GM18505 (cell line): ENCODE measurements at regions not wholly inside any gene's neighbourhood (a gene's known extent, or its start where the extent isn't known, plus 50 kb on each side); places are given as distances from the start of the nearest gene placed in this dataset.
A peak's percentile ranks its signal among the peaks of the same experiment; 100 is the strongest.

Experiments used
- ATAC-seq: cut with Tn5 transposase; IDR thresholded peaks from one replicate; pipeline ENCODE4 v1.9.1; 2021; ENCODE audit not compliant: unreplicated experiment
- POLR2A ChIP-seq: IDR thresholded peaks from 4 replicates; pipeline ENCODE4 v1.6.1; 2011; ENCODE audit warnings: borderline replicate concordance; ENCODE audit not compliant: insufficient read depth, insufficient read length; ENCODE audit errors: extremely low read depth

GRCh38 chr6:11350294-11350693 is 117.8 kb upstream of the NEDD9 start:
- TF ChIP-seq POLR2A = no peak
- no peak for ATAC-seq

DNA sequence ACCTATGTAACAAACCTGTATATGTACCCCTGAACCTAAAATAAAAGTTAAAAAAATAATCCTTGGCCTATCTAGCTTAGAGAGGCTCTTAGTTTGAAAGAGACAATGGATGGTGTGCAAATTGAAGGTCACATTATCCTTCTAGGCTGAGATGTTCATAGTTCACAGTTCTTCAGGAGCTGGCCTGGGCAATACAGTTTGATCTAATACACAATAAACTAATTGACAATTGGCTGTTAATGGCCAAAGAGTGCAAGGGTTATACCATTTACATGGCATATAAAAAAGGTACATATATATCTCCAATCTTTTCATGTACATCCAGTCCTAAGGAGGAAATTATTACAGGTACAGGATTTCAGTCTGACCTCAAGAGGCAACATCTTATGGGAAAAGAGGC is 117.4 kb upstream of the NEDD9 start:
- no peak for ATAC-seq
- TF ChIP-seq POLR2A = no peak

DNA sequence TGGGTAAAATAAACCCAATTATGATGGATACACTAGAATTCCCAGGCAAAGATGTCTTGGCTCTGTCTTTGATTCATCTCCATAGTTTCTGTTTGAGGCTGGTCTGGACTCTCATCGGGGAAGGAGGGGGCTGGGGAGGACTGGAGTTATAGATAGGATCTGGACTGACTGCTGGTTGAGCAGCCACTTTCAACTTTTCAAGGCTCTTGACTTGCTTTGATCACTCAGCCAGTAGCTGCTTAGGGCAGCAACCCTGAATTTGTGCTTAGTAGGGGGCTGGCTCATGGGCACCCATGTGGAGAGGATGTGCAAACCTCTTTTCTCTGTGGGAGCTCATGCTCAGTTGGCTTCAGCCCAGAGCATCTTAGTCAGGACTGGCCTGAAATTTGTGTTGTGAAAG is 114.0 kb upstream of the NEDD9 start:
- peak; percentile 78 for ATAC-seq
- TF ChIP-seq POLR2A = no peak

DNA sequence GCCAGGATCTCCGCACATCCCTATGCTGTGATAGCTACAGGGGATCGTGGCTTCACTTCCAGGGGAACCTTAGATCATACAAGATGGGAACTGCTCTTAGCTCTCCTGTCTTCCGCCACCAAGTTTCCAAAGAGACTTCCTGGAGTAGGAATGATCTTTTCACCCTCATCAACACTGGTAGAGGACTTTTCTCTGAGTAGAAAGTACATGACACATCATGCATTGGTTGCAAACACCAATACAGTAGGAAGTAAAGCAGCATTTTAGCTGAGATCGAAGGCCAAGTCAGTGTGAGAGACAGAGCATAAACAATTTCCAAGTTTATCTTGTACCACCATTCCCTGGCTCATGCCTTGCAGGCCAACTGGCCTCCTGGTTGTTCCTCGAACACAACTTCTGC is 113.1 kb upstream of the NEDD9 start:
- peak; percentile 41 for TF ChIP-seq POLR2A
- ATAC-seq = no peak

- TF ChIP-seq POLR2A = no peak
- ATAC-seq = no peak
Observed at GRCh38 chr6:11343963-11344723, 111.7 kb upstream of the NEDD9 start.

- no peak for ATAC-seq
- TF ChIP-seq POLR2A = no peak
Observed at GRCh38 chr6:11341867-11342266, 109.4 kb upstream of the NEDD9 start.

DNA sequence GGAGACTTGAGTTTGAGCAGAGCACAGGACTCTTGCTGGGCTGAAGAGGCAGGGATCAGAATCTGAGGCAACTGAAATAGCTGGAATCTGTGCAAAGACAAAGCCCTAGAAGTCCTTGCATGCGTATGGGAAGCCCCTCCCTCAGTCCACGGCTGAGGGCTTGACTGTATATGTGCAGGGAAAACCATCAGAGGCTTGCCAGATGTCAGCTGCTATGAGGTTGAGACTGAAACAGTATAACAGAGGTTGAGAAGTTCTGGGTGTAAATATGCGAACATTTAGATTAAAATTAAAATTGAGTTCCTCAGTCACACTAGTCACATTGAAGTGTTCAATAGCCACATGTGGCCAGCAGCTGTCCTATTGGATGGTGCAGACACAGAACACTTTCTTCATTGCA is 108.8 kb upstream of the NEDD9 start:
- ATAC-seq = no peak
- TF ChIP-seq POLR2A = no peak

- no peak for ATAC-seq
- TF ChIP-seq POLR2A = no peak
Observed at GRCh38 chr6:11339380-11339779, 106.9 kb upstream of the NEDD9 start.

DNA sequence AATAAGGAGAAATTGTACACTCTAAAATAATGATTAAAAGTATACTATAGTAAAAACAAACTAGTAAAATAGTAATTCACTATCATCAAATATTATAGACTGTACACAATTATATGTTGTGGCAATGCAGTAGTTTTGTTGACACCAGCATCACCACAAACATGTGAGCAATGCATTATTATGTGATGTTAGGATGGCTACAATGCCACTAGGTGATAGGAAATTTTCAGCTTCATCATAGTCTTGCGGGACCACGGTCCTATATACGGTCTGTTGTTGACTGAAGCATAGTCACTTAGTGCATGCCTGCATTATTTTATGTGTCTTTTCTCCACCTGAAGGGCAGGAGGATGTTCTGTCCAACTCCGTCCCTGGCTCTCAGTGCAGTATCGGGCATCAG is 104.8 kb upstream of the NEDD9 start:
- ATAC-seq = no peak
- TF ChIP-seq POLR2A = peak; percentile 3

GRCh38 chr6:11335826-11336225 is 103.4 kb upstream of the NEDD9 start:
- ATAC-seq = no peak
- no peak for TF ChIP-seq POLR2A

DNA sequence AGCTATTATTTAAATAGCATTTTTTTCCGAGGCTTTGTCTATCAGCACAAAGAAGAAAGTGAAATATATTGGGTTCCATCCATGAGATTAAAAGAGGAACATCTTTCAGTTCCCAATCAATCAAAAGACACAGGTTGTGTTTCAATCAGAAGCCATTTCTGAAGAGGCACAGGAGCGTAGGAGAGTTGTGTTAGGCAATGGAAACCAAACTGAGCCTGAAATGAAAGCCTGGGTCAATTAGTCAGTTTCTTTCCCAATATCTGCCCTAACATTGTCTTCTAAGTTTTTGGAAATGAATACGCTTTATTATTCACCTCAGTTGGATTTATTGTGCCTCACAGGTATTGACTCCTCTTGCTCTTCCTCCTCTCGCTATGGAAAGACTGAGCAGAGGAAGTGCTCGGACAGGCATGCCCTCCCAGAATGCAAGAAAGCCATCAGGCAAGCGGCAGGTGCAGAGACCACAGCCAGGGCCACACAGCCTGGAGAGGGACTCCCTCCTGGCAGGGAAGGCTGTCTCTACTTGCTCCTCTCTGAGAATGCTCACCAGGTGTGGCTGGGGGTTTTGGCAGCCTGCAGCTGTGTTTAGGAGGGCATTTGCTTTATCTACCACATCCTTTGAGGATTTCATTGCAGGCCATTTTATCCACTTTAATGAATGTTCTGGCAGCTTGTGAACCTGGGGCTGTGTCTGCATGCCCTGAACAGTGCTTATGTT is 100.8 kb upstream of the NEDD9 start:
- no peak for TF ChIP-seq POLR2A
- no peak for ATAC-seq

- ATAC-seq = no peak
- no peak for TF ChIP-seq POLR2A
Observed at GRCh38 chr6:11332463-11332862, 100.0 kb upstream of the NEDD9 start.

DNA sequence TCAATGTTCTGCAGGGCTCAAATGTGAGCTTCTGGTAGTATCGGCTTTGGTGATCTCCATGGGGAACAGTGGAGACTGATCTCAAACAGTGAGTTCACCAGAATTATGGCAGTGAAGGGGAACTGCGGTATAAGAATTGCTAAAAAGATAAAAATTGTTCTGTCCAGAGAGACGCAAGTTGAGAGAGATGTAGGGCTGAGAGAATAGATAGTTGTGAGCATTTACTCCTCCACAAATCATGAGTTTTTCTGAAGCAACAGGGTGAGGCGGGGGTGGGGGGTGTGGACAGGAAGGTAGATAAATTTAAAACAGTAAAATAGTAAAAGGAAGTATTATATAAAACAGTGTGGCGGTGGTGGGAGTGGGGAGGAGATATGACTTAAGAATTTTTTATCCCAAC is 98.6 kb upstream of the NEDD9 start:
- ATAC-seq = no peak
- no peak for TF ChIP-seq POLR2A

- no peak for TF ChIP-seq POLR2A
Observed at GRCh38 chr6:11330413-11330760, 97.9 kb upstream of the NEDD9 start.

More at GRCh38 chr6:11330413-11330760, 97.9 kb upstream of the NEDD9 start:
- ATAC-seq = no peak
